ENCODE measurements at regions not wholly inside any gene's neighbourhood (a gene's known extent, or its start where the extent isn't known, plus 50 kb on each side); places are given as distances from the start of the nearest gene placed in this dataset.

DNA sequence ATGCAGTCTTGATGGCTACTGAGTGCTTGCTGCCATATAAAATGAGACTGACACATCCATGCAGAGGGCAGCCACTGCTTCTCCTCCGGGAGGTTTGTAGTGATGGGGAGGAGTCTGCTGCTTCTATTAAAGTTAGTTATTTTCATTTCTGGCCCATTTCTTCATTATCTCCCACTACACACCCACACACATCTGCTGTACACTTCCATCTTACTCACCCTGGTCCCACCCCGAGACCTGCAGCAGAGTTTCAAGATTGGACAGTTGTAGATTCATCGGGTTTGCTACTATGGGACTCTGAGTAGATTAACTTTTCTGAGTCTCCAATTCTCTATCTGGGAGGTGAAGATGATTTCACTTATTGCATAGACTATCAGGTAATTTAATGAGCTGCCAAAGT, 176.2 kb upstream of the SNX19 start:
- no peak for DNase-seq (ENCODE audit: low read depth)
- H3K4me3 ChIP-seq (ENCODE audit: low read length) = no peak overlapping the region
- TF ChIP-seq, protein P1, sequence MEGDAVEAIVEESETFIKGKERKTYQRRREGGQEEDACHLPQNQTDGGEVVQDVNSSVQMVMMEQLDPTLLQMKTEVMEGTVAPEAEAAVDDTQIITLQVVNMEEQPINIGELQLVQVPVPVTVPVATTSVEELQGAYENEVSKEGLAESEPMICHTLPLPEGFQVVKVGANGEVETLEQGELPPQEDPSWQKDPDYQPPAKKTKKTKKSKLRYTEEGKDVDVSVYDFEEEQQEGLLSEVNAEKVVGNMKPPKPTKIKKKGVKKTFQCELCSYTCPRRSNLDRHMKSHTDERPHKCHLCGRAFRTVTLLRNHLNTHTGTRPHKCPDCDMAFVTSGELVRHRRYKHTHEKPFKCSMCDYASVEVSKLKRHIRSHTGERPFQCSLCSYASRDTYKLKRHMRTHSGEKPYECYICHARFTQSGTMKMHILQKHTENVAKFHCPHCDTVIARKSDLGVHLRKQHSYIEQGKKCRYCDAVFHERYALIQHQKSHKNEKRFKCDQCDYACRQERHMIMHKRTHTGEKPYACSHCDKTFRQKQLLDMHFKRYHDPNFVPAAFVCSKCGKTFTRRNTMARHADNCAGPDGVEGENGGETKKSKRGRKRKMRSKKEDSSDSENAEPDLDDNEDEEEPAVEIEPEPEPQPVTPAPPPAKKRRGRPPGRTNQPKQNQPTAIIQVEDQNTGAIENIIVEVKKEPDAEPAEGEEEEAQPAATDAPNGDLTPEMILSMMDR (conservative IDR thresholded peaks at IDR 0.05; ENCODE audit: low read depth, low read length) = no peak

DNA sequence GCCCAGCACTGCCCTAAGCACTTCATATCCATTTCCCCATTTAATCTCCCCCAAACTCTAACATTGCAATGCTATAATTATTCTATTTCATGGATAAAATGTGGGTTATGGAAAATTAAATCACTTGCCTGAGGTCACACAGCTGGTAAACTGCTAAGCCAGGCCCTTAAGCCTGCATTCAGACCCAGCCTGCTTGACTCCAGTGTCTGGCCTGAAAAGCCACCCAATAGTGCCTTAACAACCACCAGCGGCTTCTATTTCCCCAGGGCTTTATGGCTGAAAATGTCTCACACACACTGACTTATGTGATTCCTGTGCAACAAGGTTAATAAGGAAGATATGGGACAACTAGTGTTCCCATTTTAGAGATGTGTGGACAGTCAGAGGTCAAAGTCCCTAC, 178.5 kb upstream of the SNX19 start:
- TF ChIP-seq, protein P1 (conservative IDR thresholded peaks at IDR 0.05; ENCODE audit: low read depth, low read length) = no peak
- DNase-seq (ENCODE audit: low read depth) = no peak
- H3K4me3 ChIP-seq (ENCODE audit: low read length) = no peak overlapping the region

DNA sequence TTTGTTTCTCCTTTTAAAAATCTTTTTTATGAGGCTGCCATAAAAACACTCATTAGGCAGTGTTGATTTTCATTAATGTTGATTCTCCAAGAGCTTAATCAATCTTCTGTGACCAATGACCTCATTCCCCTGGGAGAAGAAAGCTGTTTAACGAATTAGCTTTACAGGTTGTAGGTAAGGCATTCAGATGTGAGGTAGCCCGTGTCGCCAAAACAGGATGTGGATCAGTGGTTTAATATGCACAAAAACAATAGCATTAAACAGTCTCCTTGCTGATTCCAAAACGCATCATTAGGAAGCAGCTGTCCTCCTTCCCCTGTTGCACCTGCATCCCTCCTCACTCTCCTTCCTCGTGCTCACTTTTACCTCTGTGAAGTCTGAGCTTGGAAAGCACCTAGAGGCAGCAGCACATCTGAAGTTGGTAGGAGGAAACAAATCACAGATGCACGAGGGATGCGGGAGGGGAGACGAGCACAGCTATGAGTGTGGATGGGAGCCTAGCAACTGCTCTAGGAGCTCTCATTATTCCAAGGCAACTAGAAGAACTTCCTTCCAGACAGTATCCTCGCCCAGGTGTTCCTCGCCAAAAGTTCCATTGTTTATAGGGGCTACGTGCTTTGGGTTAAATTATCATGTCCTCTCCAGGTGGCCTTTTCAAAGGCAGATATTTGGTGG, 179.4 kb upstream of the SNX19 start:
- TF ChIP-seq, protein P1 (conservative IDR thresholded peaks at IDR 0.05; ENCODE audit: low read depth, low read length) = no peak
- no peak overlapping the region for H3K4me3 ChIP-seq (ENCODE audit: low read length)
- no peak for DNase-seq (ENCODE audit: low read depth)

DNA sequence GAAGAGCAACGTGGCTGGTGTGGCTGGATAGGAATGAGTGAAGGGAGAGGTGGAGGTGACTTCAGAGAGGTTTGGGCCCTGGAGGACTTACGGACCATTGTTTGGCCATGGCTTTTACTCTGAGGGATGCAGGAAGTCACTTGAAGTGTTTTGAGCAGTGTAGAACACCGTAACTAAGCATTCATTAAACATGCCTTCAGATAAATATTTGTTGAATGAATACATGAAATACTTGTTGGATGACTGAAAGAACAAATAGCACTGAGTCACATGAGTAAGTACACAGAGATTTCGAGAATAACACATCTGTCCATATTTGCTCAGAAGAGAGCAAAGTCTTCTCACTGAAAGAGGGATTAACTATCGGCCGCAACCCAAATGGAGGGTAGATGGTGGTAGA, 182.7 kb upstream of the SNX19 start:
- TF ChIP-seq, protein P1 (conservative IDR thresholded peaks at IDR 0.05; ENCODE audit: low read depth, low read length) = no peak
- H3K4me3 ChIP-seq (ENCODE audit: low read length) = no peak overlapping the region
- DNase-seq (ENCODE audit: low read depth) = no peak

DNA sequence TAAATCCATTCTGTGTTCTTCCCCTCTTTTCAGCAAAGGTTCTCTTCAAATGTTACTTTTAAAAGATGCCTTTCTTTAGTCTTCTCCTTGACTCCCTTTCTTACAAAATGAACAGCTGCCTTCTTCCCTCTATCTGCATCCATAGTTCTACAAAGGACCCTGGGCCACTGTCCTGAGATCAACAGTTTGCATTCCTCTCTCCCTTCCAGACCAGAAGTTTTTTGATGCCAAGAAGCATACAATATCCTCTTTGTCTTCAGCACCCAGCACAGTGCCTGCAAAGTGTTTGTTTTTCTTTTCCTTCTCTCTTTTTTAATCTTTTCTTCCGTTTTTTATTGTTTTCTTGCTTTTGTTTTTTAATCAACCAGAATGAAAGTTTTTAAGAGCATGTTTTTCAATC, 183.5 kb upstream of the SNX19 start:
- H3K4me3 ChIP-seq (ENCODE audit: low read length) = no peak overlapping the region
- TF ChIP-seq, protein P1 (conservative IDR thresholded peaks at IDR 0.05; ENCODE audit: low read depth, low read length) = no peak
- DNase-seq (ENCODE audit: low read depth) = no peak

DNA sequence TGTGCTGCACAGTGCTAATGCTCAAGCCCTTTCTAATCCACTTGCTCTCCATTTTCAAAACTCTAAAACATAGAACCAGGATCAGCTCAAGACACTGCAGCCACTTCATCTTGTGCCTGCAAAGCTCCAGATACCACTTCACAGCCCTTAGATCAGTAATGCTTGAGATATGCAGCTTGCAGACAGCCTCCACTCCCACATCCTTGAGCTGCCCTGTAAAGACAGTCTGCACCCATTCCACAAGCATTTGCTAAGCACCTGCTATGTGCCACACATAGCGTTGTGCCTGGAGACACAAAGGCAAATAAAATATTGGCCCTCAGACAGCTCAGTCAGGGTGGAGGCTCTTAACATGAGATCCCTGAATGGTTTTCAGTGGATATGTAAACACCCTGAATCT, 192.5 kb upstream of the SNX19 start:
- DNase-seq (ENCODE audit: low read depth) = no peak
- H3K4me3 ChIP-seq (ENCODE audit: low read length) = no peak overlapping the region
- TF ChIP-seq, protein P1 (conservative IDR thresholded peaks at IDR 0.05; ENCODE audit: low read depth, low read length) = no peak

DNA sequence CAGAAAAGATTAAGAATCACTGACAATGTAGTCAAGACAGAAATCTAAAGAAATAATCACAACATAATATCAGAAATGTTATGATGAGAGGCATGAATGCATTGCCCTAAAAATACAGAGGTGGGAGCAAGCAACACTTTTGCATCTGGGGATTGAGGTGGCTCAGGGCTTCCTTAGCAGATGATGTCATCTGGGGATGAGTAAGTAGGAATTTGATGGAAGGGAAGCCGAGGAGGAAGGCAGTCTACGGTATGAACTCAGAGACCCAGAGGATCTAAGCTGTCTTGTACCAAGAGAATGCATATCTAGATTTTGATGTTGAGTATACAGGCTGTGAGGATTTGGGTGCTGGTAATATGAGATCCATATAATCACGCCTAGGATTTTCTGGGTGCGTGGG, 193.0 kb upstream of the SNX19 start:
- H3K4me3 ChIP-seq (ENCODE audit: low read length) = no peak overlapping the region
- DNase-seq (ENCODE audit: low read depth) = no peak
- TF ChIP-seq, protein P1 (conservative IDR thresholded peaks at IDR 0.05; ENCODE audit: low read depth, low read length) = no peak

Measured in retinal pigment epithelial cell (primary cell).